ENCODE measurements at regions not wholly inside any gene's neighbourhood (a gene's known extent, or its start where the extent isn't known, plus 50 kb on each side); places are given as distances from the start of the nearest gene placed in this dataset.
A peak's percentile ranks its signal among the peaks of the same experiment; 100 is the strongest.

- no peak for DNase-seq (ENCODE audit: low spot score)
- Histone ChIP-seq H3K27me3 (replicated peaks; ENCODE audit: insufficient read depth, low read depth, low read length, poor library complexity) (no peaks in the 10 kb centered on the region), H3K36me3 (ENCODE audit: insufficient read depth, low read length, poor library complexity, severe bottlenecking) (no peaks in the 10 kb centered on the region), H3K4me3 (ENCODE audit: low read depth, low read length, poor library complexity, severe bottlenecking) (no peak overlapping the region), H3K4me1 (ENCODE audit: insufficient read depth, low read length, poor library complexity, severe bottlenecking) (no peaks in the 10 kb centered on the region), H3K27ac (ENCODE audit: low read depth, low read length, poor library complexity, severe bottlenecking) (no peak overlapping the region), H3K9me3 (ENCODE audit: low read depth, low read length, poor library complexity, severe bottlenecking) (no peaks in the 10 kb centered on the region)
- POLR2A ChIA-PET (ENCODE audit: low non-redundant PET) = no interaction called here
- intact Hi-C loops (cut with micrococcal nuclease; ENCODE audit: unreplicated experiment) = no loop called here
- no TSS peak for BruUV-seq (replicated peaks)
- CTCF ChIA-PET = no interaction called here
- TF ChIP-seq EZH2 (IDR thresholded peaks at IDR 0.05; ENCODE audit: borderline replicate concordance, low read depth, low read length, poor library complexity, severe bottlenecking) (no peak), CTCF (conservative IDR thresholded peaks at IDR 0.05; ENCODE audit: low read depth, low read length) (no peak)
These were observed 872.4 kb downstream of the C4orf33 start for GRCh38 chr4:129968366-129968765.

GRCh38 chr4:129968778-129969177, 872.8 kb downstream of the C4orf33 start:
- no peaks in the 10 kb centered on the region for H3K4me1 ChIP-seq (ENCODE audit: insufficient read depth, low read length, poor library complexity, severe bottlenecking)
- H3K36me3 ChIP-seq (ENCODE audit: insufficient read depth, low read length, poor library complexity, severe bottlenecking) = no peaks in the 10 kb centered on the region
- H3K27ac ChIP-seq (ENCODE audit: low read depth, low read length, poor library complexity, severe bottlenecking) = no peak overlapping the region
- no peaks in the 10 kb centered on the region for H3K9me3 ChIP-seq (ENCODE audit: low read depth, low read length, poor library complexity, severe bottlenecking)
- no TSS peak for BruUV-seq (replicated peaks)
- intact Hi-C loops (cut with micrococcal nuclease; ENCODE audit: unreplicated experiment) = no loop called here
- CTCF ChIA-PET = no interaction called here
- TF ChIP-seq EZH2 (IDR thresholded peaks at IDR 0.05; ENCODE audit: borderline replicate concordance, low read depth, low read length, poor library complexity, severe bottlenecking) (no peak), CTCF (conservative IDR thresholded peaks at IDR 0.05; ENCODE audit: low read depth, low read length) (no peak)
- POLR2A ChIA-PET (ENCODE audit: low non-redundant PET) = no interaction called here
- no peak overlapping the region for H3K4me3 ChIP-seq (ENCODE audit: low read depth, low read length, poor library complexity, severe bottlenecking)
- no peak for DNase-seq (ENCODE audit: low spot score)
- no peaks in the 10 kb centered on the region for H3K27me3 ChIP-seq (replicated peaks; ENCODE audit: insufficient read depth, low read depth, low read length, poor library complexity)

DNA sequence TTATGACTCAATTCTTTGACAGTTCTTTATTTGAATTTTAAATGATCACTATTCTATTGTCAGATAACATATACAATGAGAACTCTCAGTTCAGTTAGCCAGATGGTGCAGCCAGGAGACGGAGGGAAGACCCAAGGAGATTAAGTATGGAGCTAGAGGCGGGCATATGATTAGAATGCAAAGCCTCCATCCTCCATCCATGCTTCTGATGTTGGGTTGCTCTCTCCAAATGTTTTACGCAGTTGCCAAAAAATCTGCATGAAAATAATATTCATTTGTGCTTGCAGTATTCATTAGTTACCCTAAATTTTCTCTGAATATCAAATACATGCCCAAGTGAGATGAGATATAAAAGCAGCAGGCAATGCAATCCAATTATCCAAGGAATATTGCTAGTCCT, 874.8 kb downstream of the C4orf33 start:
- ChIA-PET CTCF (no interaction called here), POLR2A (ENCODE audit: low non-redundant PET) (no interaction called here)
- TF ChIP-seq CTCF (conservative IDR thresholded peaks at IDR 0.05; ENCODE audit: low read depth, low read length) (no peak), EZH2 (IDR thresholded peaks at IDR 0.05; ENCODE audit: borderline replicate concordance, low read depth, low read length, poor library complexity, severe bottlenecking) (no peak)
- Histone ChIP-seq H3K9me3 (ENCODE audit: low read depth, low read length, poor library complexity, severe bottlenecking) (no peaks in the 10 kb centered on the region), H3K27me3 (replicated peaks; ENCODE audit: insufficient read depth, low read depth, low read length, poor library complexity) (no peaks in the 10 kb centered on the region), H3K4me3 (ENCODE audit: low read depth, low read length, poor library complexity, severe bottlenecking) (no peak overlapping the region), H3K4me1 (ENCODE audit: insufficient read depth, low read length, poor library complexity, severe bottlenecking) (no peaks in the 10 kb centered on the region), H3K36me3 (ENCODE audit: insufficient read depth, low read length, poor library complexity, severe bottlenecking) (no peaks in the 10 kb centered on the region), H3K27ac (ENCODE audit: low read depth, low read length, poor library complexity, severe bottlenecking) (no peak overlapping the region)
- BruUV-seq (replicated peaks) = no TSS peak
- DNase-seq (ENCODE audit: low spot score) = peak; percentile 9
- intact Hi-C loops (cut with micrococcal nuclease; ENCODE audit: unreplicated experiment) = no loop called here

Data from A673 (cell line).